H1 (cell line): ENCODE measurements at regions not wholly inside any gene's neighbourhood (a gene's known extent, or its start where the extent isn't known, plus 50 kb on each side); places are given as distances from the start of the nearest gene placed in this dataset.

ENCODE experiments used
- CTCF ChIA-PET: fragments of 300-600 bp; sonication (Branson Sonifier 250); formaldehyde crosslinking; loops from one replicate; lab custom pipeline; 2021; ENCODE audit not compliant: partially characterized antibody; lab: Charles Lee
- POLR2A ChIA-PET: fragments of 300-600 bp; sonication (Branson Sonifier 250); formaldehyde crosslinking; loops from one replicate; lab custom pipeline; 2021; ENCODE audit warnings: inconsistent platforms; ENCODE audit not compliant: partially characterized antibody; lab: Charles Lee
- DNase-seq, 2 experiments: peaks; one replicate each; pipeline versions ENCODE4 v3.0.0 to v3.0.0-alpha.2; 2010 to 2022; ENCODE audit warnings: low spot score in 2 of 2, low read depth in 1 of 2, mixed read lengths in 1 of 2
- FAIRE-seq: peaks from 2 replicates; lab custom pipeline; 2011; peaks lifted over from hg19 to GRCh38; lab: Jason Lieb, UNC
- H2AFZ ChIP-seq: 2 replicates; pipeline ENCODE4 v1.8.1; 2012; ENCODE audit warnings: low read length, inconsistent platforms
- H2AK5ac ChIP-seq: 2 replicates; pipeline ENCODE4 v1.6.1; 2013; ENCODE audit warnings: low read depth, low read length
- H2BK120ac ChIP-seq: replicated peaks from 2 replicates; pipeline ENCODE3; 2013; ENCODE audit warnings: low read depth, low read length, inconsistent platforms
- H2BK12ac ChIP-seq: 2 replicates; pipeline ENCODE4 v1.6.1; 2013; ENCODE audit warnings: low read depth, low read length
- H2BK15ac ChIP-seq: 2 replicates; pipeline ENCODE4 v1.6.1; 2013; ENCODE audit warnings: low read length
- H2BK20ac ChIP-seq: 2 replicates; pipeline ENCODE4 v1.6.1; 2013; ENCODE audit warnings: low read length
- H2BK5ac ChIP-seq: 2 replicates; pipeline ENCODE4 v1.6.1; 2013; ENCODE audit warnings: low read depth, low read length
- H3K14ac ChIP-seq: 2 replicates; pipeline ENCODE4 v1.6.1; 2013; ENCODE audit warnings: inconsistent platforms; ENCODE audit not compliant: insufficient read length
- H3K18ac ChIP-seq: 2 replicates; pipeline ENCODE4 v1.6.1; 2013; ENCODE audit warnings: low read length; ENCODE audit errors: extremely low read depth
- H3K23ac ChIP-seq: 2 replicates; pipeline ENCODE4 v1.6.1; 2013; ENCODE audit warnings: inconsistent platforms; ENCODE audit not compliant: insufficient read length
- H3K23me2 ChIP-seq: 2 replicates; pipeline ENCODE4 v1.6.1; 2013; ENCODE audit warnings: low read depth, low read length
- H3K27ac ChIP-seq: 2 replicates; pipeline ENCODE4 v1.6.1; 2011; ENCODE audit warnings: low read depth, low read length, inconsistent platforms
- H3K27me3 ChIP-seq, 4 experiments: replicated peaks in 1 of 4; 1 replicate in 1 of 4; 2 replicates in 3 of 4; pipeline versions ENCODE4 v1.6.1 to v1.8.1; 2011 to 2013; ENCODE audit warnings: low read length in 3 of 4, mild to moderate bottlenecking in 3 of 4, inconsistent platforms in 2 of 4, mixed read lengths in 2 of 4, moderate library complexity in 1 of 4; ENCODE audit not compliant: control insufficient read depth in 3 of 4, insufficient read depth in 3 of 4; ENCODE audit errors: extremely low read depth in 1 of 4
- H3K36me3 ChIP-seq, 4 experiments: 2 replicates each; pipeline versions ENCODE4 v1.6.1 to v1.8.1; 2011 to 2013; ENCODE audit warnings: mild to moderate bottlenecking in 4 of 4, low read length in 3 of 4, moderate library complexity in 2 of 4, control low read depth in 1 of 4, inconsistent platforms in 1 of 4; ENCODE audit not compliant: insufficient read depth in 4 of 4, control insufficient read depth in 2 of 4
- H3K4ac ChIP-seq: replicated peaks from 2 replicates; pipeline ENCODE3; 2013; ENCODE audit warnings: low read length, low read depth, mixed read lengths, inconsistent platforms; ENCODE audit not compliant: insufficient read length
- H3K4me1 ChIP-seq, 4 experiments: replicated peaks in 1 of 4; 1 replicate in 1 of 4; 2 replicates in 3 of 4; pipeline versions ENCODE4 v1.6.1 to v1.8.1; 2011 to 2013; ENCODE audit warnings: low read length in 3 of 4, inconsistent platforms in 2 of 4, mixed read lengths in 1 of 4; ENCODE audit not compliant: insufficient read depth in 4 of 4, control insufficient read depth in 3 of 4
- H3K4me2 ChIP-seq, 2 experiments: 2 replicates each; pipeline versions ENCODE4 v1.6.1 to v1.8.1; 2011 to 2013; ENCODE audit warnings: low read depth in 2 of 2, low read length in 2 of 2, control low read depth in 1 of 2, inconsistent platforms in 1 of 2, mild to moderate bottlenecking in 1 of 2; ENCODE audit not compliant: insufficient read depth in 1 of 2
- H3K4me3 ChIP-seq, 4 experiments: fragments of 200-600, 300-600 bp in 1 of 4; sonication (generic), shearing (Covaris generic), sonication (Bioruptor Twin) in 1 of 4; 2 replicates each; pipeline versions ENCODE4 v1.5.1 to v1.8.1; 2011 to 2016; ENCODE audit warnings: low read length in 4 of 4, low read depth in 3 of 4, control low read depth in 2 of 4, inconsistent platforms in 2 of 4, mild to moderate bottlenecking in 2 of 4, mixed read lengths in 1 of 4, moderate library complexity in 1 of 4; ENCODE audit not compliant: insufficient read depth in 2 of 4; ENCODE audit errors: extremely low read depth in 1 of 4
- H3K56ac ChIP-seq: replicated peaks from 2 replicates; pipeline ENCODE3; 2013; ENCODE audit warnings: low read depth, mild to moderate bottlenecking, mixed read lengths, low read length, inconsistent platforms; ENCODE audit not compliant: insufficient read length
- H3K79me1 ChIP-seq: 2 replicates; pipeline ENCODE4 v1.6.1; 2013; ENCODE audit warnings: low read depth, low read length, control low read depth
- H3K79me2 ChIP-seq, 2 experiments: 2 replicates each; pipeline versions ENCODE4 v1.6.1 to v1.8.1; 2012 to 2013; ENCODE audit warnings: low read length in 2 of 2, mild to moderate bottlenecking in 2 of 2, inconsistent platforms in 1 of 2; ENCODE audit not compliant: insufficient read depth in 2 of 2, control insufficient read depth in 1 of 2
- H3K9ac ChIP-seq, 4 experiments: replicated peaks in 1 of 4; 1 replicate in 1 of 4; 2 replicates in 3 of 4; pipeline versions ENCODE4 v1.6.1 to v1.8.1; 2011 to 2013; ENCODE audit warnings: low read depth in 3 of 4, low read length in 3 of 4, control low read depth in 2 of 4, mild to moderate bottlenecking in 2 of 4, moderate library complexity in 2 of 4, inconsistent platforms in 1 of 4; ENCODE audit errors: extremely low read depth in 1 of 4
- H3K9me3 ChIP-seq, 2 experiments: 2 replicates each; pipeline versions ENCODE4 v1.6.1 to v1.8.1; 2012 to 2013; ENCODE audit warnings: mild to moderate bottlenecking in 2 of 2, moderate library complexity in 2 of 2, control low read depth in 1 of 2, inconsistent platforms in 1 of 2, low read depth in 1 of 2, low read length in 1 of 2, mixed read lengths in 1 of 2; ENCODE audit not compliant: insufficient read depth in 2 of 2
- H4K20me1 ChIP-seq, 2 experiments: replicated peaks in 1 of 2; 2 replicates each; pipeline versions ENCODE3 to v1.8.1; 2011 to 2013; ENCODE audit warnings: inconsistent platforms in 2 of 2, low read length in 2 of 2, mild to moderate bottlenecking in 1 of 2; ENCODE audit not compliant: insufficient read depth in 2 of 2, control insufficient read depth in 1 of 2
- H4K5ac ChIP-seq: 2 replicates; pipeline ENCODE4 v1.6.1; 2013; ENCODE audit warnings: low read length, low read depth, mixed read lengths, inconsistent platforms; ENCODE audit not compliant: insufficient read length
- H4K8ac ChIP-seq: 2 replicates; pipeline ENCODE4 v1.8.0; 2013; ENCODE audit warnings: mild to moderate bottlenecking, moderate library complexity, low read length, inconsistent platforms; ENCODE audit not compliant: insufficient read depth; ENCODE audit errors: extremely low read depth
- H4K91ac ChIP-seq: replicated peaks from 2 replicates; pipeline ENCODE3; 2013; ENCODE audit warnings: low read length, mixed read lengths, inconsistent platforms; ENCODE audit not compliant: insufficient read length
- ASH2L ChIP-seq: fragments of 200-600, 300-600 bp; sonication (generic); IDR thresholded peaks from one replicate; pipeline ENCODE4 v1.7.1; 2017; ENCODE audit warnings: low read length
- CHD2 ChIP-seq: IDR thresholded peaks from 2 replicates; pipeline ENCODE4 v1.6.1; 2012; ENCODE audit warnings: low read length, improper control_type of control experiment
- WGBS, 2 experiments: shearing (Covaris generic) in 1 of 2; methylation state at CpG; one replicate each; pipeline versions ENCODE4 v1.1.6 to v1.1.7; 2013 to 2015; ENCODE audit warnings: low lambda C conversion rate in 2 of 2, mixed read lengths in 2 of 2, inconsistent platforms in 1 of 2, low coverage in 1 of 2, missing lambda C conversion rate in 1 of 2; ENCODE audit not compliant: insufficient replicate concordance in 2 of 2, insufficient coverage in 1 of 2, insufficient read length in 1 of 2; ENCODE audit errors: extremely low coverage in 1 of 2, missing lambda C conversion rate in 1 of 2; 5-methylcytosine and 5-hydroxymethylcytosine counted together

- no peak overlapping the region for H4K5ac ChIP-seq
- no peaks in the 10 kb centered on the region for H3K79me1 ChIP-seq
- H3K23ac ChIP-seq, result no peak overlapping the region
- H3K4ac ChIP-seq, result no peak overlapping the region
- no peak overlapping the region for H4K91ac ChIP-seq
- no peak overlapping the region for H2BK5ac ChIP-seq
- no peaks in the 10 kb centered on the region for H3K9me3 ChIP-seq
- H3K56ac ChIP-seq, result no peak overlapping the region
- H2AFZ ChIP-seq, result no peak overlapping the region
- no peak overlapping the region for H3K4me3 ChIP-seq
- no peaks in the 10 kb centered on the region for H4K20me1 ChIP-seq
- no peak overlapping the region for H2BK12ac ChIP-seq
- no peaks in the 10 kb centered on the region for H3K27me3 ChIP-seq
- H3K4me1 ChIP-seq, result no peaks in the 10 kb centered on the region
- WGBS, 2 experiments, result 83 to 100% methylated on average over 1 to 2 of the region's 2 CpGs
- no peaks in the 10 kb centered on the region for H3K79me2 ChIP-seq
- H3K36me3 ChIP-seq, result no peaks in the 10 kb centered on the region
- FAIRE-seq (no peak), DNase-seq (no peak)
- H3K23me2 ChIP-seq, result no peaks in the 10 kb centered on the region
- POLR2A ChIA-PET, result no interaction called here
- no peak overlapping the region for H2BK120ac ChIP-seq
- H3K14ac ChIP-seq, result no peak overlapping the region
- no peak overlapping the region for H3K27ac ChIP-seq
- H3K18ac ChIP-seq, result no peak overlapping the region
- H4K8ac ChIP-seq, result no peak overlapping the region
- no peak overlapping the region for H3K4me2 ChIP-seq
- no peak overlapping the region for H2BK20ac ChIP-seq
- no peak overlapping the region for H3K9ac ChIP-seq
- H2AK5ac ChIP-seq, result no peak overlapping the region
- no peak overlapping the region for H2BK15ac ChIP-seq
- CTCF ChIA-PET, result interaction anchor here (0.6 to 0.9 kb wide), 2 partner anchors 15 to 38 kb away, joined by 3 read pairs; no protein-coding TSS in a partner anchor
- no peak for TF ChIP-seq ASH2L
- no peak for TF ChIP-seq CHD2
Observed at GRCh38 chr17:59479141-59479540, 86.3 kb upstream of the DHX40 start.
